Cardiac fibroblast (primary cell): ENCODE measurements at regions not wholly inside any gene's neighbourhood (a gene's known extent, or its start where the extent isn't known, plus 50 kb on each side); places are given as distances from the start of the nearest gene placed in this dataset.

Experiments
- DNase-seq, 2 donors: peaks; one replicate each; pipeline versions ENCODE4 v3.0.0 to v3.0.0-alpha.2; 2010; ENCODE audit warnings: low read depth in 2 of 2
- H3K4me3 ChIP-seq, 2 donors: replicated peaks in 1 of 2; 1 replicate in 1 of 2; 2 replicates in 1 of 2; pipeline ENCODE4 v1.5.1; 2011; ENCODE audit warnings: low read depth in 2 of 2, low read length in 2 of 2, mild to moderate bottlenecking in 2 of 2, moderate library complexity in 1 of 2
- TF ChIP-seq, protein P1 (sequence below): IDR thresholded peaks from one replicate; pipeline ENCODE4 v1.5.1; 2011; ENCODE audit warnings: low read depth, mild to moderate bottlenecking, low read length, inconsistent platforms

DNA sequence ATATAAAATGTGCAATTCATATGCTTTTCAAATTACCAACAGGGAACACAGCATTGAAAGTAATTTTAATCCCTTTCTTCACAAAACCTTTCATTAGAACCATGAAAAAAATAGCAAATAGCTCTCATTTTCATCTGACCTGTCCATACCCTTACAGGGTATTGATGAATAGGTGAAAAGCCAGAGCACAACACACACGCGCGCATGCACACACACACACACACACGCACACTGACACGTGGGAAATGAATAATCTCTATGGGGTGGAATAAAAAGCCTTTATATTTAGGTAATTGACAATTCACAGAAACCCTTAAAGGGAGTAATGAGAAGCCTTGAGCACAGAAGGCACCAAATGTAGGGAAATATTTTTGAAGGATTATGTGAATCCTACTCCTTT is 76.2 kb upstream of the POU2AF2 start:
- DNase-seq, result no peak
- no peak overlapping the region for H3K4me3 ChIP-seq
- TF ChIP-seq, protein P1, sequence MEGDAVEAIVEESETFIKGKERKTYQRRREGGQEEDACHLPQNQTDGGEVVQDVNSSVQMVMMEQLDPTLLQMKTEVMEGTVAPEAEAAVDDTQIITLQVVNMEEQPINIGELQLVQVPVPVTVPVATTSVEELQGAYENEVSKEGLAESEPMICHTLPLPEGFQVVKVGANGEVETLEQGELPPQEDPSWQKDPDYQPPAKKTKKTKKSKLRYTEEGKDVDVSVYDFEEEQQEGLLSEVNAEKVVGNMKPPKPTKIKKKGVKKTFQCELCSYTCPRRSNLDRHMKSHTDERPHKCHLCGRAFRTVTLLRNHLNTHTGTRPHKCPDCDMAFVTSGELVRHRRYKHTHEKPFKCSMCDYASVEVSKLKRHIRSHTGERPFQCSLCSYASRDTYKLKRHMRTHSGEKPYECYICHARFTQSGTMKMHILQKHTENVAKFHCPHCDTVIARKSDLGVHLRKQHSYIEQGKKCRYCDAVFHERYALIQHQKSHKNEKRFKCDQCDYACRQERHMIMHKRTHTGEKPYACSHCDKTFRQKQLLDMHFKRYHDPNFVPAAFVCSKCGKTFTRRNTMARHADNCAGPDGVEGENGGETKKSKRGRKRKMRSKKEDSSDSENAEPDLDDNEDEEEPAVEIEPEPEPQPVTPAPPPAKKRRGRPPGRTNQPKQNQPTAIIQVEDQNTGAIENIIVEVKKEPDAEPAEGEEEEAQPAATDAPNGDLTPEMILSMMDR, result no peak

GRCh38 chr11:111168871-111169270 is 76.7 kb upstream of the POU2AF2 start:
- DNase-seq, result no peak
- TF ChIP-seq, protein P1, result no peak
- no peak overlapping the region for H3K4me3 ChIP-seq

GRCh38 chr11:111167666-111168065 is 77.9 kb upstream of the POU2AF2 start:
- no peak for DNase-seq
- TF ChIP-seq, protein P1, result no peak
- no peak overlapping the region for H3K4me3 ChIP-seq

GRCh38 chr11:111166598-111166997 is 78.9 kb upstream of the POU2AF2 start:
- TF ChIP-seq, protein P1, result no peak
- DNase-seq, result peak in 1 of 2 donors; percentile 6
- no peak overlapping the region for H3K4me3 ChIP-seq

DNA sequence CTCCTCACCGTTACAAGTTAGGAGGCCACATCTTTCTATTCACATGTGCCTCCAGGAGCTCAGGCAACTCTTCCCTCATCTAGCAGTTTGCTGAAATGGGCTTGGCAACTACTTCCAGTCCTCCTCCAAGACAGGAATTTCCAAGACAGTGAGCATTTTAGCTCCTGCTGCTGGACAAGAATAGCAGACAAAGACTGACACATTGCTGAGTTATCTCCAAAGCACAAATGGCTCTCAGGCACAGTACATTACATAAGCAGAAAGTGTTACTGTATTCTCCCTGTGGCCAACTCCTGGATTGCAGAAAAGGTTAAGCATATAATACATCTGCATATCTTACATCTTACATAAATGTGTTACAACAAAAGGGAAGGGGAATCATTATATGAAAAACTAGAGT is 83.2 kb upstream of the POU2AF2 start:
- DNase-seq, result peak; percentile 56 to 65
- TF ChIP-seq, protein P1, result no peak
- no peak overlapping the region for H3K4me3 ChIP-seq

- TF ChIP-seq, protein P1, result no peak
- no peak for DNase-seq
- no peak overlapping the region for H3K4me3 ChIP-seq
Measured at GRCh38 chr11:111157571-111157970, 88.0 kb upstream of the POU2AF2 start.

DNA sequence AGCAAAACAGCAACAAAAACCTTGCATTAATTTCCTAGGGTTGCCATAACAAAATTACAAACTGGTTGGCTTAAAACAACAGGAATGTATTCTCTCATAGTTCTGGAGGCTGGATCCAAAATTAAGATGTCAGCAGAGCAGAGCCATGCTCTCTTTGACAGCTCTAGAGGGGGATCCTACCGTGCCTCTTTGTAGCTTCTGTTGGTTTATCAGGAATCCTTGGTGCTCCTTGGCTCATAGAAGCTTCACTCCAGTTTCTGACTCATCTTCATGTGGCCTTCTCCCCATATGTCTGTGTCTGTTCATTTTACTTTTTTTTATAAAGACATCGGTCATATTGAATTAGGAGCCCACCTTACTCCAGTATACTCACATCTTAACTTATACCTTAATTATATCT is 90.5 kb upstream of the POU2AF2 start:
- peak; percentile 10 to 15 for DNase-seq
- no peak overlapping the region for H3K4me3 ChIP-seq
- TF ChIP-seq, protein P1, result no peak
